HG02588 (cell line): ENCODE measurements at regions not wholly inside any gene's neighbourhood (a gene's known extent, or its start where the extent isn't known, plus 50 kb on each side); places are given as distances from the start of the nearest gene placed in this dataset.

Experiments
- ATAC-seq: cut with Tn5 transposase; IDR thresholded peaks from one replicate; pipeline ENCODE4 v1.9.1; 2021; ENCODE audit warnings: mild to moderate bottlenecking, moderate library complexity; ENCODE audit not compliant: unreplicated experiment

DNA sequence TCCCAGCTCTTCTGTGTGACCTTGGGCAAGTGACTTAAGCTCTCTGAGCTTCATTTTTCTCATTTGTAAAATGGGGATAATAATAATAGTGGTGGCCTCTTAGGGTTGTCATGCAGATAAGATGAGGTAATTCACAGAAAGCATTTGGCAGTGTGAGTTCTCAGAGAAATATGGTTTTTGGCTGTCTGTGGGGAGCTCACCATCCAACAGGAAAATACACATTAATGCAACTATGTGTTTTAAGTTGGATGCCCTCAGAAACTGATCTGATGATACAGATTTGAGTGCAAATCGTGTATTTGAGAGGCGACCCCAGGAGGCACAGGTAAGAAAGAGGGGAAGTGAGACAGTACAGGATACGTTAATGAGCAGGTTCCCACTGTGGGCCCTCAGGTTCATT is 56.1 kb upstream of the SPRED2 start:
- no peak for ATAC-seq

DNA sequence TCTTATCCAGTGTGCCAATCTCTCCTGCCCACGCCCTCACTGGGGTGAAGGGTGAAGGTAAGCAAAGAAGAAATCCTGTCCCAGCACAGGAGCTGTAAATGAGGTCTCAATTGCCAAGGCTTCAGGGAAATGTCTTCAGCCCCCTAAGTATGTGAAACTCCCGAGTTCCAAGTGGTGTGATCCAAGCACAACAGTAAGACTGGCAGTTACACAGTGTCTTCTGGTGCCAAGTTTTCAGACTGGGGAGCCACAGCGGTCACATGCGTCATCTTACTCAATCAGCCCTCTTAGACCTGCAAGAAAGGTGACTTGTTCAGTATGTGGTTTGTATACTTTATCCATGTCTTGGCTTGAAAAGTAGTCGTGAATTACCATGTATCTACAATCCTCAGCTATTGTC is 55.0 kb upstream of the SPRED2 start:
- ATAC-seq = no peak

DNA sequence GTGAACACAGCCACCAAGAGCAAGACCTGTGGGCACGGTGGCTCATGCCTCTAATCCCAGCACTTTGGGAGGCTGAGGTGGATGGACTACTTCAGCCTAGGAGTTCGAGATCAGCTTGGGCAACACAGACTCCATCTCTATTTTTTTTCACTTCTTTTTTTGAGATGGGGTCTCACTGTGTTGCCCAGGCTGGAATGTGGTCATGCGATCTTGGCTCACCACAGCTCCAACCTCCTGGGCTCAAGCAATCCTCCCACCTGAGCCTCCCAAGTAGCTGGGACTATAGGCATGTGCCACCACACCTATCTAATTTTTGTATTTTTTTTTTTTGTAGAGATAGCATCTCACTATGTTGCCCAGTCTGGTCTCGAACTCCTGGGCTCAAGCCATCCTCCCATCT is 54.4 kb upstream of the SPRED2 start:
- ATAC-seq = no peak

DNA sequence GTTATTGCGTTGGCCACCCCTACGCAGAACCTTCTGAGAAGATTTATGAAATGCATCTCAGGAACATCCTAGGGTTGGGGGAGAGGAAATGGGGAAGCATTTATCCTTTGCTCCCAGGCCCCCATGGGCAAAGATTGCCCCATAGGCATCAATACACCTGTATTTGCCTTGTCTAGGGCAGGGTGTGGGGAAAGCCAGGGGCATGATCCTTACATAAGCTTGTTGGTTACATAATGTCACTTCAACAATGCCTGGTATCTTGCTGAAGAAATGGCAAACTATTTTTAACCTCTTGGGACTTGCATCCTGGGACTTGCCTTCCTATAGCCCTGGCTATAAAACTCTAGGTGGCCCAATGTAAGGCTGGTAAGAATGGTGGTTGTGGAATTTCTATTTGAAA is 53.9 kb upstream of the SPRED2 start:
- ATAC-seq = no peak

DNA sequence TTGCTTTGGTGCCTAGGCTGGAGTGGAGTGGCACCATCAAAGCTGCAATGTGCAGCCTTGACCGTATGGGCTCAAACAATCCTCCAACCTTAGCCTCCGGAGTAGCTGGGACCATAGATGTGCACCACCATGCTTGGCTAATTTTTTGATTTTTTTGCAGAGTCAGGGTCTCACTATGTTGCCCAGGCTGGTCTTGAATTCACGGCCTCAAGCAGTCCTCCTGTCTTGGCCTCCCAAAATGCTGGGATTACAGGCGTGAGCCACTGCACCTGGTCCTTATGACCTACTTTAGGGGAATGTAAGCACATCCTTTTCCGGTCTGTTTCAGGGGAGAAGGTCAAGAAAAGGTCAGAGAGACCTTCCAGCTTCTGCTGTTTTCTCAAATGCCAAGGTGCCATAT is 53.4 kb upstream of the SPRED2 start:
- ATAC-seq = no peak

DNA sequence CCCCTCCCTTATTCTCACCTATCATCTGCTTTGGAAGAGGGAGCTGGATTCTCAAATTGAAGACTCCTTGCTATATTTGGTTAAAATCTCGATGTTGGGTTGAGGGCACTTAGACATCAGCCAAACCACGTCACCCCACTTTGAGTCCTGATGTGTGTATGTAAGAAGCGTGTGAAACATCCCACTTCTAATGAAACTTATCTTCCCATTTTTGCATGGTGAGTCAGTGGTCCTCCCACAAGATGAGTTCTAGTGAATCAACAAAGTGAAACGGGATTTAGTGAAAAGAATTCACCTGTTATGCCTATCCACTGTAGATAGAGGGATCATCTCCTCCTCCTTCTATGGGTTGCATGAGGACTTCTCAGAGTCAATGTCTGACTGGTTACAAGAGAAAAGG is 51.4 kb upstream of the SPRED2 start:
- no peak for ATAC-seq

DNA sequence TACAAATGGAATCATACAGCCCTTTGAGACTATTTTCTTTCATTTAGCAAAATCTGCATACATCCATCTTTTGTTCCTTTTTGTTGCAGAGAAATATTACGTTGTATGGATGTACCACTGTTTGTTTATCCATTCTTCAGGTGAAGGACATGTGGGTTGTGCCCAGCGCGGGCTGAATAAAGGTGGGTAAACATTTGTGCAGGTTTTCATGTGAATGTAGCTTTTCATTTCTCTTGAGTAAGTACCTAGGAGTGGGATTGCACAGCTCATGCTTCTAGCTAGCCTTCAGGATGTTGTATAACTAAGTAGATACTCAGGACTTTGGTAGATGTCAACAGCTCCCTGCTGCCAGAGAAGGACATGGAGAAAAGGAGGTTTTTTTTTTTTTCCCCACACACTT is 50.6 kb upstream of the SPRED2 start:
- ATAC-seq = no peak
